ENCODE measurements at regions not wholly inside any gene's neighbourhood (a gene's known extent, or its start where the extent isn't known, plus 50 kb on each side); places are given as distances from the start of the nearest gene placed in this dataset.
"Not testable (repeated sequence)": the region's sequence is repeated elsewhere in the genome, so short reads cannot be mapped to it uniquely, and the experiment has no call there.

GRCh38 chr4:141860974-141861373 lies 224.6 kb downstream of the IL15 start:
- in situ Hi-C loops (cut with MboI; ENCODE audit: low pct_unique_long_range_greater_than_20kb in 2 of 9, low sequenced_read_pairs in 9 of 9, unreplicated experiment in 9 of 9), result no loop called here
- no peak for ATAC-seq (replicated peaks in 6 of 8)
- no peaks in the 10 kb centered on the region for H3K4me1 ChIP-seq (replicated peaks in 1 of 2)
- 67 to 100% (median 100%) methylated on average over 1 of the region's 1 CpG; no CpG with 5 or more reads in 7 of the 10 experiments for WGBS, 10 experiments
- no peak overlapping the region for H3K27ac ChIP-seq
- no peak overlapping the region for H3K4me3 ChIP-seq

- in situ Hi-C loops (cut with MboI; ENCODE audit: low pct_unique_long_range_greater_than_20kb in 2 of 9, low sequenced_read_pairs in 9 of 9, unreplicated experiment in 9 of 9), result no loop called here
- no peaks in the 10 kb centered on the region for H3K4me1 ChIP-seq (replicated peaks in 1 of 2)
- no peak overlapping the region for H3K4me3 ChIP-seq
- H3K27ac ChIP-seq, result no peak overlapping the region
- ATAC-seq (replicated peaks in 6 of 8), result no peak
- WGBS, 10 experiments, result 17 to 100% (median 100%) methylated on average over 1 of the region's 1 CpG; no CpG with 5 or more reads in 5 of the 10 experiments
Measured at GRCh38 chr4:141870152-141870551, 233.8 kb downstream of the IL15 start.

GRCh38 chr4:141871086-141871770 lies 234.8 kb downstream of the IL15 start:
- Histone ChIP-seq H3K27ac (no peak overlapping the region), H3K4me3 (no peak overlapping the region), H3K4me1 (replicated peaks in 1 of 2) (no peaks in the 10 kb centered on the region)
- in situ Hi-C loops (cut with MboI; ENCODE audit: low pct_unique_long_range_greater_than_20kb in 2 of 9, low sequenced_read_pairs in 9 of 9, unreplicated experiment in 9 of 9), result no loop called here
- ATAC-seq (replicated peaks in 6 of 8), result no peak
- WGBS, 10 experiments, result 14 to 100% (median 62%) methylated on average over 1 to 4 of the region's 4 CpGs

- in situ Hi-C loops (cut with MboI; ENCODE audit: low pct_unique_long_range_greater_than_20kb in 2 of 9, low sequenced_read_pairs in 9 of 9, unreplicated experiment in 9 of 9); H3K27ac ChIP-seq; H3K4me1 ChIP-seq (replicated peaks in 1 of 2); H3K4me3 ChIP-seq; ATAC-seq (replicated peaks in 6 of 8): not testable (repeated sequence)
- no CpG with 5 or more reads among the region's 12 CpGs for WGBS, 10 experiments
Measured at GRCh38 chr4:141882650-141883049, 246.3 kb downstream of the IL15 start.

GRCh38 chr4:141884070-141884469 lies 247.7 kb downstream of the IL15 start:
- no peak for ATAC-seq (replicated peaks in 6 of 8)
- Histone ChIP-seq H3K4me1 (replicated peaks in 1 of 2) (no peaks in the 10 kb centered on the region), H3K27ac (no peak overlapping the region), H3K4me3 (no peak overlapping the region)
- 40 to 100% (median 96%) methylated on average over 1 to 2 of the region's 2 CpGs; no CpG with 5 or more reads in 4 of the 10 experiments for whole genome bisulfite sequencing, 10 experiments
- in situ Hi-C loops (cut with MboI; ENCODE audit: low pct_unique_long_range_greater_than_20kb in 2 of 9, low sequenced_read_pairs in 9 of 9, unreplicated experiment in 9 of 9), result no loop called here

- WGBS, 10 experiments, result 100% methylated on average over 1 of the region's 1 CpG; no CpG with 5 or more reads in 7 of the 10 experiments
- no peak overlapping the region for H3K4me3 ChIP-seq
- no peaks in the 10 kb centered on the region for H3K4me1 ChIP-seq (replicated peaks in 1 of 2)
- H3K27ac ChIP-seq, result no peak overlapping the region
- in situ Hi-C loops (cut with MboI; ENCODE audit: low pct_unique_long_range_greater_than_20kb in 2 of 9, low sequenced_read_pairs in 9 of 9, unreplicated experiment in 9 of 9), result no loop called here
- ATAC-seq (replicated peaks in 6 of 8), result no peak
Measured at GRCh38 chr4:141885112-141885511, 248.7 kb downstream of the IL15 start.

- H3K4me1 ChIP-seq (replicated peaks in 1 of 2), result no peaks in the 10 kb centered on the region
- no peak overlapping the region for H3K4me3 ChIP-seq
- ATAC-seq (replicated peaks in 6 of 8), result no peak
- WGBS, 10 experiments, result 33 to 63% (median 50%) methylated on average over 1 of the region's 1 CpG; no CpG with 5 or more reads in 5 of the 10 experiments
- in situ Hi-C loops (cut with MboI; ENCODE audit: low pct_unique_long_range_greater_than_20kb in 2 of 9, low sequenced_read_pairs in 9 of 9, unreplicated experiment in 9 of 9), result no loop called here
- no peak overlapping the region for H3K27ac ChIP-seq
Measured at GRCh38 chr4:141890279-141890678, 253.9 kb downstream of the IL15 start.

GRCh38 chr4:141891260-141892120 lies 255.1 kb downstream of the IL15 start:
- in situ Hi-C loops (cut with MboI; ENCODE audit: low pct_unique_long_range_greater_than_20kb in 2 of 9, low sequenced_read_pairs in 9 of 9, unreplicated experiment in 9 of 9), result no loop called here
- no peak for ATAC-seq (replicated peaks in 6 of 8)
- 25 to 100% (median 78%) methylated on average over 1 to 7 of the region's 7 CpGs; no CpG with 5 or more reads in 1 of the 10 experiments for WGBS, 10 experiments
- Histone ChIP-seq H3K4me1 (replicated peaks in 1 of 2) (no peaks in the 10 kb centered on the region), H3K27ac (no peak overlapping the region), H3K4me3 (no peak overlapping the region)

GRCh38 chr4:141896687-141897086 lies 260.3 kb downstream of the IL15 start:
- Histone ChIP-seq H3K27ac (no peak overlapping the region), H3K4me3 (no peak overlapping the region), H3K4me1 (replicated peaks in 1 of 2) (no peaks in the 10 kb centered on the region)
- no peak for ATAC-seq (replicated peaks in 6 of 8)
- WGBS, 10 experiments, result 62 to 100% (median 93%) methylated on average over 1 to 3 of the region's 3 CpGs; no CpG with 5 or more reads in 1 of the 10 experiments
- in situ Hi-C loops (cut with MboI; ENCODE audit: low pct_unique_long_range_greater_than_20kb in 2 of 9, low sequenced_read_pairs in 9 of 9, unreplicated experiment in 9 of 9), result no loop called here

GRCh38 chr4:141898346-141898745 lies 262.0 kb downstream of the IL15 start:
- ATAC-seq (replicated peaks in 6 of 8), result no peak
- no peak overlapping the region for H3K27ac ChIP-seq
- no peaks in the 10 kb centered on the region for H3K4me1 ChIP-seq (replicated peaks in 1 of 2)
- WGBS, 10 experiments, result 0 to 82% (median 62%) methylated on average over 1 to 2 of the region's 2 CpGs; no CpG with 5 or more reads in 2 of the 10 experiments
- in situ Hi-C loops (cut with MboI; ENCODE audit: low pct_unique_long_range_greater_than_20kb in 2 of 9, low sequenced_read_pairs in 9 of 9, unreplicated experiment in 9 of 9), result no loop called here
- no peak overlapping the region for H3K4me3 ChIP-seq

GRCh38 chr4:141899103-141899502 lies 262.7 kb downstream of the IL15 start:
- H3K4me3 ChIP-seq, result no peak overlapping the region
- no peak overlapping the region for H3K27ac ChIP-seq
- in situ Hi-C loops (cut with MboI; ENCODE audit: low pct_unique_long_range_greater_than_20kb in 2 of 9, low sequenced_read_pairs in 9 of 9, unreplicated experiment in 9 of 9), result no loop called here
- ATAC-seq (replicated peaks in 6 of 8), result no peak
- no peaks in the 10 kb centered on the region for H3K4me1 ChIP-seq (replicated peaks in 1 of 2)
- whole genome bisulfite sequencing, 10 experiments, result 29 to 80% (median 71%) methylated on average over 1 of the region's 1 CpG; no CpG with 5 or more reads in 5 of the 10 experiments

GRCh38 chr4:141899541-141899940 lies 263.2 kb downstream of the IL15 start:
- no peak for ATAC-seq (replicated peaks in 6 of 8)
- Histone ChIP-seq H3K4me1 (replicated peaks in 1 of 2) (no peaks in the 10 kb centered on the region), H3K27ac (no peak overlapping the region), H3K4me3 (no peak overlapping the region)
- in situ Hi-C loops (cut with MboI; ENCODE audit: low pct_unique_long_range_greater_than_20kb in 2 of 9, low sequenced_read_pairs in 9 of 9, unreplicated experiment in 9 of 9), result no loop called here

GRCh38 chr4:141900856-141901255 lies 264.5 kb downstream of the IL15 start:
- WGBS, 10 experiments, result 38 to 100% (median 80%) methylated on average over 1 to 4 of the region's 4 CpGs; no CpG with 5 or more reads in 1 of the 10 experiments
- no peaks in the 10 kb centered on the region for H3K4me1 ChIP-seq (replicated peaks in 1 of 2)
- H3K27ac ChIP-seq, result no peak overlapping the region
- no peak overlapping the region for H3K4me3 ChIP-seq
- ATAC-seq (replicated peaks in 6 of 8), result no peak
- in situ Hi-C loops (cut with MboI; ENCODE audit: low pct_unique_long_range_greater_than_20kb in 2 of 9, low sequenced_read_pairs in 9 of 9, unreplicated experiment in 9 of 9), result no loop called here

Measured in motor neuron (in vitro differentiated cells).